ENCODE measurements at regions not wholly inside any gene's neighbourhood (a gene's known extent, or its start where the extent isn't known, plus 50 kb on each side); places are given as distances from the start of the nearest gene placed in this dataset.

DNA sequence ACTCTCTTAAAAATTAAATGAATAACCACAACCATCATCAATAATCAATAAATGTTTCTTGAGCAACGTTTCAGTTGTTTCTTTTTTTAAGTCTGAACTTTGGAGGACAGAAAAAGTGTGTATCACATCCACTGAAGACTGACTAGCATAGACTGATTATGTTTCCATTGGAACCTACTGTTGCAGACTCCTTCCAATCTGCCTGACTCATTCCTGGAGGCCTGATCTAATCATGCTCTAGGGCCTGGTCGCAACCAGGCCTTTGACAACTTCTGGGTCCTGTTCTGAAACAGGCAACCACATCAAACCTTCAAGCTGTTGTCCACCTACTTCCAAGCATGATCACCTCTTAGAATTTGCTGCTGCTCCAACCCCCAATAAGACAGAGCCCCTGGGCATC lies 109.2 kb upstream of the NUDT7 start:
- TF ChIP-seq, protein P1, sequence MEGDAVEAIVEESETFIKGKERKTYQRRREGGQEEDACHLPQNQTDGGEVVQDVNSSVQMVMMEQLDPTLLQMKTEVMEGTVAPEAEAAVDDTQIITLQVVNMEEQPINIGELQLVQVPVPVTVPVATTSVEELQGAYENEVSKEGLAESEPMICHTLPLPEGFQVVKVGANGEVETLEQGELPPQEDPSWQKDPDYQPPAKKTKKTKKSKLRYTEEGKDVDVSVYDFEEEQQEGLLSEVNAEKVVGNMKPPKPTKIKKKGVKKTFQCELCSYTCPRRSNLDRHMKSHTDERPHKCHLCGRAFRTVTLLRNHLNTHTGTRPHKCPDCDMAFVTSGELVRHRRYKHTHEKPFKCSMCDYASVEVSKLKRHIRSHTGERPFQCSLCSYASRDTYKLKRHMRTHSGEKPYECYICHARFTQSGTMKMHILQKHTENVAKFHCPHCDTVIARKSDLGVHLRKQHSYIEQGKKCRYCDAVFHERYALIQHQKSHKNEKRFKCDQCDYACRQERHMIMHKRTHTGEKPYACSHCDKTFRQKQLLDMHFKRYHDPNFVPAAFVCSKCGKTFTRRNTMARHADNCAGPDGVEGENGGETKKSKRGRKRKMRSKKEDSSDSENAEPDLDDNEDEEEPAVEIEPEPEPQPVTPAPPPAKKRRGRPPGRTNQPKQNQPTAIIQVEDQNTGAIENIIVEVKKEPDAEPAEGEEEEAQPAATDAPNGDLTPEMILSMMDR (IDR thresholded peaks at IDR 0.05; ENCODE audit: extremely low read depth in 1 of 2, insufficient read depth in 1 of 2, low read depth in 1 of 2, low read length in 2 of 2), result no peak
- TF ChIP-seq POLR2A (IDR thresholded peaks at IDR 0.05; ENCODE audit: low read depth, low read length), result no peak
- TF ChIP-seq POLR2AphosphoS5 (IDR thresholded peaks at IDR 0.05; ENCODE audit: insufficient read depth, low read depth, low read length), result no peak
- no peak for TF ChIP-seq EZH2 (IDR thresholded peaks at IDR 0.05; ENCODE audit: borderline replicate concordance, low read depth, low read length, severe bottlenecking)
- no peak for TF ChIP-seq MYC (IDR thresholded peaks at IDR 0.05; ENCODE audit: low read depth, low read length)
- TF ChIP-seq, protein P2, sequence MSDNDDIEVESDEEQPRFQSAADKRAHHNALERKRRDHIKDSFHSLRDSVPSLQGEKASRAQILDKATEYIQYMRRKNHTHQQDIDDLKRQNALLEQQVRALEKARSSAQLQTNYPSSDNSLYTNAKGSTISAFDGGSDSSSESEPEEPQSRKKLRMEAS (IDR thresholded peaks at IDR 0.05; ENCODE audit: insufficient read depth, insufficient read length), result no peak
- TF ChIP-seq GATA2 (IDR thresholded peaks at IDR 0.05; ENCODE audit: insufficient read depth, insufficient read length, low read depth, low read length), result no peak

Data from endothelial cell of umbilical vein (primary cell).